ENCODE measurements at regions not wholly inside any gene's neighbourhood (a gene's known extent, or its start where the extent isn't known, plus 50 kb on each side); places are given as distances from the start of the nearest gene placed in this dataset.

DNA sequence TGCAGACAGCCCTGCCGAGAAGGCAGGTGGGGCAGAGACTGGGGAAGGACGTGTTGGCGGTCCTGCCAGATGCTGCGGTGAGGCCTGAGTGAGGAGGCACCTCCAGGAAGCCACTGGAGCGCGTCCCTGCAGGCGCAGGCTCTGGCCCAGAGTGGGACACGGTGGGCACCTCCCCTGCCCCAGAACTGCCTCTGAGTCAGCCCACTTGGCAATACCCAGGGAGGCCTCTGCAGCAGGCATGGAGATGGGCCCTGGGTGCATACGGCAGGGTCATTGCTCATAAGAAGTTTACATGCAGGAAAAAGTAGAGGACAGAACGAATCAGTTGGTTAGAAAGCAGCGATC, 195.9 kb downstream of the TFCP2L1 start:
- no peaks in the 10 kb centered on the region for H3K36me3 ChIP-seq (ENCODE audit: control insufficient read depth, insufficient read depth, low read length)
- TF ChIP-seq, protein P1, sequence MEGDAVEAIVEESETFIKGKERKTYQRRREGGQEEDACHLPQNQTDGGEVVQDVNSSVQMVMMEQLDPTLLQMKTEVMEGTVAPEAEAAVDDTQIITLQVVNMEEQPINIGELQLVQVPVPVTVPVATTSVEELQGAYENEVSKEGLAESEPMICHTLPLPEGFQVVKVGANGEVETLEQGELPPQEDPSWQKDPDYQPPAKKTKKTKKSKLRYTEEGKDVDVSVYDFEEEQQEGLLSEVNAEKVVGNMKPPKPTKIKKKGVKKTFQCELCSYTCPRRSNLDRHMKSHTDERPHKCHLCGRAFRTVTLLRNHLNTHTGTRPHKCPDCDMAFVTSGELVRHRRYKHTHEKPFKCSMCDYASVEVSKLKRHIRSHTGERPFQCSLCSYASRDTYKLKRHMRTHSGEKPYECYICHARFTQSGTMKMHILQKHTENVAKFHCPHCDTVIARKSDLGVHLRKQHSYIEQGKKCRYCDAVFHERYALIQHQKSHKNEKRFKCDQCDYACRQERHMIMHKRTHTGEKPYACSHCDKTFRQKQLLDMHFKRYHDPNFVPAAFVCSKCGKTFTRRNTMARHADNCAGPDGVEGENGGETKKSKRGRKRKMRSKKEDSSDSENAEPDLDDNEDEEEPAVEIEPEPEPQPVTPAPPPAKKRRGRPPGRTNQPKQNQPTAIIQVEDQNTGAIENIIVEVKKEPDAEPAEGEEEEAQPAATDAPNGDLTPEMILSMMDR (IDR thresholded peaks at IDR 0.05; ENCODE audit: insufficient read depth, low read length, poor library complexity, severe bottlenecking), result no peak
- no peak for DNase-seq (ENCODE audit: extremely low read depth, insufficient read length)
- no peak overlapping the region for H3K4me3 ChIP-seq (replicated peaks; ENCODE audit: low read depth, low read length)
- H3K27me3 ChIP-seq (replicated peaks; ENCODE audit: control insufficient read depth, insufficient read depth, low read length), result no peaks in the 10 kb centered on the region

DNA sequence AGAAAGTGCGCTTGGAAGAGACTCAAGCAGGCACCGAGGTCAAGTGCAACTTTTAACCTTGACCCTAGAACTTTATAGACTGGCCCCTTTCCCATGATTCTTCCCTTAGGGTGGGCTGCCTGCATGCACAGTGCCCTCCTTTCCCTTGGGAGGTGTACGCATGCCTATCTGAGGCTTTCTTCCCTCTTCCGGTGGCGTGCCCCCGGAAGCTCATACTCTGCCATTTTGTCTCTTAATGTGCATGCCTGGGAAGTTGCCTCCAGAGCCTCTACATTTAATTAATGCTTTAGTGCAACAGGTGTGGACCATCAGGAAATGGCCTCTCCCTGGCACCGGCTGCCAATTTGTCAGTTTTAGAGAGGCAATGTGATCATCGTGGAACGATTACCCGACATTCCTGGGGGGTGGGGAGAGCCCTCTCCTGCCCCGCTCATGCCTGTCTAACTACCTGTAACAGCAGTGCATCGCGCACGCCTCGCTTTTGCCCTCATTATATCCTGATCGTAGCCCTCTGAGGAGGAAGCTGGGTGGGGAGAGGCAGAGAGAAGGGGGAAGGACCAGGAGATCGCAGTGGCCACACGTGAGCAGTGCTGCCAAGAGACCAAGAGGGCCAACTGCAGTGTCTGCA, 194.8 kb downstream of the TFCP2L1 start:
- H3K36me3 ChIP-seq (ENCODE audit: control insufficient read depth, insufficient read depth, low read length), result no peaks in the 10 kb centered on the region
- no peaks in the 10 kb centered on the region for H3K27me3 ChIP-seq (replicated peaks; ENCODE audit: control insufficient read depth, insufficient read depth, low read length)
- TF ChIP-seq, protein P1 (IDR thresholded peaks at IDR 0.05; ENCODE audit: insufficient read depth, low read length, poor library complexity, severe bottlenecking), result no peak
- no peak overlapping the region for H3K4me3 ChIP-seq (replicated peaks; ENCODE audit: low read depth, low read length)
- DNase-seq (ENCODE audit: extremely low read depth, insufficient read length), result no peak

DNA sequence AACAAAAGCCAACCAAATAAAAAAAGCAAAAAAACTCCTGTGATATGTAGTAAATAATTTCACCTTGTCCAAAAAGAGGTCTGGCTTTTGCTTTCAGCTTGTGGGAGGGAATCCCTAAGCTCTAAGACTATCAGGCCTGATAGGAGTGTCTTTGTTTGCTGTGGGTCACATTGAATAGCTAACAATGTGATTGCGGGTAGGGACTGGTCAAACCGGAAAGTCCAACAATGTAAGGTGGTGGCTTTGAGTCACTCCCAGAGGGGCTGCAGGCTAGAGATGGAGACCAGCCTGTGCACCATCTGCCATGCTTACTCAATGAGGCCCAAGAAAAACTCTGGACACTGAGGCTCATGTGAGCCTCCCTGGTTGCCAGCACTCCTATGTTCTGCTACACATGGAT, 192.9 kb downstream of the TFCP2L1 start:
- H3K27me3 ChIP-seq (replicated peaks; ENCODE audit: control insufficient read depth, insufficient read depth, low read length), result no peaks in the 10 kb centered on the region
- no peak for DNase-seq (ENCODE audit: extremely low read depth, insufficient read length)
- H3K4me3 ChIP-seq (replicated peaks; ENCODE audit: low read depth, low read length), result no peak overlapping the region
- TF ChIP-seq, protein P1 (IDR thresholded peaks at IDR 0.05; ENCODE audit: insufficient read depth, low read length, poor library complexity, severe bottlenecking), result no peak
- H3K36me3 ChIP-seq (ENCODE audit: control insufficient read depth, insufficient read depth, low read length), result no peaks in the 10 kb centered on the region

- no peaks in the 10 kb centered on the region for H3K27me3 ChIP-seq (replicated peaks; ENCODE audit: control insufficient read depth, insufficient read depth, low read length)
- no peak overlapping the region for H3K4me3 ChIP-seq (replicated peaks; ENCODE audit: low read depth, low read length)
- H3K36me3 ChIP-seq (ENCODE audit: control insufficient read depth, insufficient read depth, low read length), result no peaks in the 10 kb centered on the region
- TF ChIP-seq, protein P1 (IDR thresholded peaks at IDR 0.05; ENCODE audit: insufficient read depth, low read length, poor library complexity, severe bottlenecking), result no peak
- no peak for DNase-seq (ENCODE audit: extremely low read depth, insufficient read length)
Measured at GRCh38 chr2:121093692-121094091, 191.3 kb downstream of the TFCP2L1 start.

- Histone ChIP-seq H3K4me3 (replicated peaks; ENCODE audit: low read depth, low read length) (no peak overlapping the region), H3K36me3 (ENCODE audit: control insufficient read depth, insufficient read depth, low read length) (no peaks in the 10 kb centered on the region), H3K27me3 (replicated peaks; ENCODE audit: control insufficient read depth, insufficient read depth, low read length) (no peaks in the 10 kb centered on the region)
- TF ChIP-seq, protein P1 (IDR thresholded peaks at IDR 0.05; ENCODE audit: insufficient read depth, low read length, poor library complexity, severe bottlenecking), result no peak
- DNase-seq (ENCODE audit: extremely low read depth, insufficient read length), result no peak
Measured at GRCh38 chr2:121094101-121094500, 190.9 kb downstream of the TFCP2L1 start.

DNA sequence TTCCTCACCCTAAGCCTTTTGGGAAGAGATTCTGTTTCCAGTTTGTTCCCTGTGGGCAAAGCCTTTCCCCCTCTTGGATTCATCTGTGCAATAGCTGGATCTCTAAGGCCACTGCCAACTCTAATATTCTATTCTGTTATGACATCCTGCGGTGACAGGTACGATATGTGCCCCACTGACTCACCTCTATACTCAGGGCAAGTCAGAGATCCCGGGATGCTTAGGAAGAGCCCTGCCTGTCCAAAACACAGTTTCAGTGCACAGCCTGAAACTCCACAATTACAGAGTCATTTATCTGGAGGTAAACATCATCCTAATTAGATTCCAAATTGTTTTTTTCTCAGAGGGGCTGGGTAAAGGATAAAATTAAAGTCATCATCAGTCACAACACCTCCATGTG, 190.2 kb downstream of the TFCP2L1 start:
- Histone ChIP-seq H3K27me3 (replicated peaks; ENCODE audit: control insufficient read depth, insufficient read depth, low read length) (no peaks in the 10 kb centered on the region), H3K36me3 (ENCODE audit: control insufficient read depth, insufficient read depth, low read length) (no peaks in the 10 kb centered on the region), H3K4me3 (replicated peaks; ENCODE audit: low read depth, low read length) (no peak overlapping the region)
- TF ChIP-seq, protein P1 (IDR thresholded peaks at IDR 0.05; ENCODE audit: insufficient read depth, low read length, poor library complexity, severe bottlenecking), result no peak
- no peak for DNase-seq (ENCODE audit: extremely low read depth, insufficient read length)

All from GM06990 (cell line).